ENCODE measurements at regions not wholly inside any gene's neighbourhood (a gene's known extent, or its start where the extent isn't known, plus 50 kb on each side); places are given as distances from the start of the nearest gene placed in this dataset.

GRCh38 chr9:17958363-17958762 is 379.5 kb downstream of the SH3GL2 start:
- H3K79me2 ChIP-seq (ENCODE audit: insufficient read depth, low read length) = no peaks in the 10 kb centered on the region
- no peaks in the 10 kb centered on the region for H3K27me3 ChIP-seq (ENCODE audit: control insufficient read depth in 1 of 2, insufficient read depth in 2 of 2, low read length in 2 of 2)
- no peak overlapping the region for H3K27ac ChIP-seq (ENCODE audit: extremely low read length, insufficient read depth, low read length)
- DNase-seq (ENCODE audit: low spot score) (no peak), ATAC-seq (no peak), FAIRE-seq (no peak)
- no peak overlapping the region for H3K4me3 ChIP-seq (replicated peaks in 1 of 3; ENCODE audit: insufficient read depth in 1 of 3, low read depth in 2 of 3, low read length in 3 of 3)
- BruUV-seq (replicated peaks) = no TSS peak
- no peaks in the 10 kb centered on the region for H4K20me1 ChIP-seq (ENCODE audit: insufficient read depth, low read length)
- in situ Hi-C loops (cut with HindIII; ENCODE audit: extremely low pct_ligation_motif_present, low pct_unique_long_range_greater_than_20kb) = no loop called here
- intact Hi-C loops (cut with micrococcal nuclease; ENCODE audit: unreplicated experiment) = no loop called here
- ChIA-PET POLR2A (no interaction called here), CTCF (ENCODE audit: low intra/inter-chr PET ratio, low total read pairs) (no interaction called here)
- no peaks in the 10 kb centered on the region for H3K36me3 ChIP-seq (replicated peaks in 1 of 2; ENCODE audit: control insufficient read depth in 1 of 2, insufficient read depth in 2 of 2, low read length in 2 of 2)
- no peaks in the 10 kb centered on the region for H3K9me3 ChIP-seq (ENCODE audit: low read length)
- H3K9ac ChIP-seq (ENCODE audit: insufficient read depth, low read depth, low read length) = no peak overlapping the region
- 0% methylated on average over 2 of the region's 2 CpGs for WGBS (ENCODE audit: low lambda C conversion rate)
- no peaks in the 10 kb centered on the region for H3K4me1 ChIP-seq (ENCODE audit: insufficient read depth, low read length)
- H3K4me2 ChIP-seq (ENCODE audit: low read depth, low read length) = no peak overlapping the region
- TF ChIP-seq ZNF574 (CRISPR knock-in tag; IDR thresholded peaks at IDR 0.05) (no peak), PLSCR1 (CRISPR knock-in tag; IDR thresholded peaks at IDR 0.05; ENCODE audit: borderline replicate concordance) (no peak), ZNF761 (CRISPR knock-in tag; conservative IDR thresholded peaks at IDR 0.05) (no peak), ZHX2 (IDR thresholded peaks at IDR 0.05; ENCODE audit: low read depth) (no peak), ZHX2 (CRISPR knock-in tag; IDR thresholded peaks at IDR 0.05; ENCODE audit: borderline replicate concordance) (no peak), HCFC1 (IDR thresholded peaks at IDR 0.05; ENCODE audit: low read depth, low read length) (no peak), PRMT3 (CRISPR knock-in tag; IDR thresholded peaks at IDR 0.05; ENCODE audit: borderline replicate concordance, low read depth) (no peak), ZFP36L1 (CRISPR knock-in tag; IDR thresholded peaks at IDR 0.05) (no peak), CENPX (CRISPR knock-in tag; IDR thresholded peaks at IDR 0.05) (no peak), SALL2 (CRISPR knock-in tag; IDR thresholded peaks at IDR 0.05) (no peak), DRAP1 (CRISPR knock-in tag; IDR thresholded peaks at IDR 0.05) (no peak), JARID2 (CRISPR knock-in tag; IDR thresholded peaks at IDR 0.05; ENCODE audit: insufficient replicate concordance) (no peak), MIER3 (CRISPR knock-in tag; IDR thresholded peaks at IDR 0.05; ENCODE audit: borderline replicate concordance) (no peak), ZSCAN20 (CRISPR knock-in tag; IDR thresholded peaks at IDR 0.05; ENCODE audit: borderline replicate concordance) (no peak)
- TF ChIP-seq, protein P1, sequence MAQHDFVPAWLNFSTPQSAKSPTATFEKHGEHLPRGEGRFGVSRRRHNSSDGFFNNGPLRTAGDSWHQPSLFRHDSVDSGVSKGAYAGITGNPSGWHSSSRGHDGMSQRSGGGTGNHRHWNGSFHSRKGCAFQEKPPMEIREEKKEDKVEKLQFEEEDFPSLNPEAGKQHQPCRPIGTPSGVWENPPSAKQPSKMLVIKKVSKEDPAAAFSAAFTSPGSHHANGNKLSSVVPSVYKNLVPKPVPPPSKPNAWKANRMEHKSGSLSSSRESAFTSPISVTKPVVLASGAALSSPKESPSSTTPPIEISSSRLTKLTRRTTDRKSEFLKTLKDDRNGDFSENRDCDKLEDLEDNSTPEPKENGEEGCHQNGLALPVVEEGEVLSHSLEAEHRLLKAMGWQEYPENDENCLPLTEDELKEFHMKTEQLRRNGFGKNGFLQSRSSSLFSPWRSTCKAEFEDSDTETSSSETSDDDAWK (CRISPR knock-in tag; IDR thresholded peaks at IDR 0.05) = no peak
- H2AFZ ChIP-seq (ENCODE audit: low read length) = no peak overlapping the region

Data from HepG2 (cell line).